Glomerular visceral epithelial cell (primary cell): ENCODE measurements at regions not wholly inside any gene's neighbourhood (a gene's known extent, or its start where the extent isn't known, plus 50 kb on each side); places are given as distances from the start of the nearest gene placed in this dataset.
"Not testable (repeated sequence)": the region's sequence is repeated elsewhere in the genome, so short reads cannot be mapped to it uniquely, and the experiment has no call there.

Experiments used
- DNase-seq: peaks from one replicate; pipeline ENCODE4 v3.0.0-alpha.2; 2016; ENCODE audit errors: extremely low spot score

DNA sequence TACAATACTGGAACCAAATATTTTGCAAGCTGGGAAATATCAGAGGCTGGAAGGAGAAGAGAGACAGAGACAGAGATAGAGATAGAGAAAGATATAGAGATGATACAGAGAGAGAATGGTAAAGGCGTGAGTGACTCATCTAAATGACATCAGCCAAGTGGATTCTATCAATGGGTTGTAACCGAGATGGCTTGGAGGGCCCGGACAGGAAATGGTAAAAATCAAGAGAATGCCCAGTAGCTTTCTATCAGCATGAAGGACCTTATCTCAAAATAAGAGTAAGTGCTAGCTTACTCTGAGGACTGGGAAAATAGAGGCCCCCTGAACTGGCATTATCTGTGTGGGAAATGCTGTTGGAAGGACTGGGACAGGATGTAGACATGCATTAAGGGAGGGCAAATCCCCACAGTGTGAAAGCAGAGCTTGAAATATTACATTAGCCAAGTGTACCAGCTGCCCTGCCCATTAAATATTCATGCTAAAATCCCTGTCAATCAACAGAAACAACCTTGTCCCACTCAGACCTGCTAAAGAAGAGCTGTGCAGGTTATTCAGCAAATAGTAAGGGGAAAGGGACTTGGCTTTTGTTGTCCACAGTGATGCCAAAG, 76.6 kb upstream of the ZNF644 start:
- peak; percentile 37 for DNase-seq

- DNase-seq: not testable (repeated sequence)
Measured at GRCh38 chr1:91095321-91095720, 73.5 kb upstream of the ZNF644 start.

GRCh38 chr1:91092503-91092902, 70.7 kb upstream of the ZNF644 start:
- DNase-seq: peak; percentile 9

DNA sequence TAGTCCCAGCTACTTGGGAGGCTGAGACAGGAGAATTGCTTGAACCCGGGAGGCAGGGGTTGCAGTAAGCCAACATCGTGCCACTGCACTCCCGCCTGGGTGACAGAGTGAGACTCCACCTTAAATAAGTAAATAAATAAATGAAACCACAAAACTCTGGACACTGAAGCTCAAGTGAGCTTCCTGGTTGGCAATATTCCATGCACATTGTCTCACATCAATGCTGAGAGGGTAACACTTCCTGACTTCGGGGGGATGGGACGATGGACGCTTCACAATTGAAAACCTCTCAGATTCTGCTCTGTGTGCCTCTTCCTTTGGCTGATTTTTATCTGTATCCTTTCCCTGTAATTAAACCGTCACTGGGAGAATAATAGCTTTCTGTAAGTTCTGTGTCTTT, 70.0 kb upstream of the ZNF644 start:
- peak; percentile 37 for DNase-seq

GRCh38 chr1:91080650-91081049, 58.8 kb upstream of the ZNF644 start:
- no peak for DNase-seq

GRCh38 chr1:91078859-91079258, 57.0 kb upstream of the ZNF644 start:
- DNase-seq: no peak

DNA sequence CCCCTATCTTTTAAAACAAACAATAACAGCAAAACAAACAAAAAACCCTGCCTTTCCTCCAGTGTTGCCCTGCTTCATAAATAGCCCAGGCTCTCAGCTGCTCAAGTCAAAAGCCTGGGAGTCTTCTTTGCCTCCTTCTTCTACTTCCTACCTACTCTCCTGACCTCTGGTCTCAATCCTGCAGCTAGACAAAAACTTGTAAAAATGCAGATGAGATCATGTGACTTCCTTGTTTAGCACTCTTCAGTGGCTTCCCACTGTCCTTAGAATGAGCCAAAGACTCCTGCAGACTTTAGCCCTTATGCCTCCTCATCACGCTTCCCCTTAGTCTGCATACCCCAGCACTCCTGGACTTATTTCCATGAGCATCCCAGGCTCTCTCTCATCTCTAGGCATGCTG, 55.0 kb upstream of the ZNF644 start:
- DNase-seq: no peak

DNA sequence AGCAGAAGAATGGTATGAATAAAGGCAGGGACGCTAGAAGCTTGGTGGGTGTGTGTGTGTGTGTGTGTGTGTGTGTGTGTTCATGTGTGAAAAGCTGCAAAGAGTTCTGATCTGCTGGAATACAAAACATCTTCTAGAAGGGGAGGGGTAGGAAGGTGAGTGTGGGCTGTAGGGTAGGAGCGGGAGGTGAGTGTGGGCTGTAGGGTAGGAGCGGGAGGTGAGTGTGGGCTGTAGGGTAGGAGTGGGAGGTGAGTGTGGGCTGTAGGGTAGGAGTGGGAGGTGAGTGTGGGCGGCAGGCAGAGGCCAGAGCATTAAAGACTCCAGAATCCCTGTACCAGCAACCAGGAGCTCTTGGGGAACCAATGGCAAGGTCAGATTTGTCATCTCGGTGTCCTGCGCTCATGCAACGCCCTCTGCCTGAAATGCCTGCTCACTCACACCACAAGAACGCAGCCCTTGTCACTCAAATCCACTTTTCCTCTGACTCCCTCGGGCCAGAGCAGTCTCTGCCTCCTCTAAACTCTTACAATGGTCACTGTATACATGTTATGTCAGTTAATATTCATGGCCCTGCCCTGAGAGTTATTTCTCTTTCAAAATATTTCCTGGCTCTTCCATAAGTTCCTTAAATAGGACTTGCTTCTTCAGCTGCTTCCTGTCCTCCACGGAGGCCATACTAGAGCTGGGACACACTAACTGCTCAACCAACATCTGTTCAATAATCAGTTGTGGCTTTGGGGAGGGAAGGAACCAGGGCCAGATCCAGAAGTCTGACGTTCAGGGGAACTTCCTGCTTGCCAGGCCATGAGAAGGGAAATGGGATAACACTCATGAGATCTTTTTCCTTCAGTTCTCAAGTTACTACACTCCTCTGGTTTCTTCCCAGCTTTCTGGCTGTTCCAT, 53.6 kb upstream of the ZNF644 start:
- DNase-seq: no peak

DNA sequence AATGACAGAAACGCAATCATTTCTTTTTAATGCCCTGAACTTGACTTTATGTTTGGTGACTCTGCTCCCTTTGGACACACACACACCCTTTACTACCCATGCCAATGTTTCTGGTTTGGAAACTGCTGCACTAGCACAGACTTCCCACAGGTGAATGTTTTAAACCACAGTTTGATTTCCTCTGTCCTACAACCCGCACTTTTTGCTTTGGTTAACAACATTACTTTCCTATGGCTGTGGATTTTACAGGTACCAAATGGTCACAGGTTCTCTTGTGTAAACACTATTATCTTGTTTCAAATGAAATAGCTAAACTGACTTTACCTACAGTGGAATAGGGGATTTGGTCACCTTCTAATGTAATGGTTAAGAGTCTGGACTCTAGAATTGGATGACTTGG, 51.5 kb upstream of the ZNF644 start:
- no peak for DNase-seq

GRCh38 chr1:91071838-91072237, 50.0 kb upstream of the ZNF644 start:
- no peak for DNase-seq
